Endothelial cell of umbilical vein (primary cell): ENCODE measurements at regions not wholly inside any gene's neighbourhood (a gene's known extent, or its start where the extent isn't known, plus 50 kb on each side); places are given as distances from the start of the nearest gene placed in this dataset.

Experiments used
- BruUV-seq: library from RNA; stranded (reverse); fragments of 400-500 nt; replicated peaks from 2 replicates; lab custom pipeline; 2021; lab: Mats Ljungman, UMichigan
- CTCF ChIA-PET: fragments of 300-600, 350-600 bp; sonication (Branson Sonifier 250); formaldehyde crosslinking; loops from one replicate; lab custom pipeline; 2021; ENCODE audit warnings: antibody characterized with exemption, inconsistent platforms; lab: Charles Lee
- POLR2A ChIA-PET: fragments of 300-600, 350-600 bp; sonication (Branson Sonifier 250); formaldehyde crosslinking; loops from one replicate; lab custom pipeline; 2021; ENCODE audit warnings: antibody characterized with exemption, inconsistent platforms; lab: Charles Lee
- DNase-seq: peaks from one replicate; pipeline ENCODE4 v3.0.0-alpha.2; 2011; ENCODE audit warnings: low read depth, low spot score
- FAIRE-seq: peaks from 2 replicates; lab custom pipeline; 2011; peaks lifted over from hg19 to GRCh38; lab: Jason Lieb, UNC
- H2AFZ ChIP-seq: 2 replicates; pipeline ENCODE4 v1.6.0; 2012; ENCODE audit warnings: low read depth, low read length, control low read depth, inconsistent platforms
- H3K27ac ChIP-seq: 2 replicates; pipeline ENCODE4 v1.5.1; 2011; ENCODE audit warnings: low read depth, mild to moderate bottlenecking, control low read depth, low read length, moderate library complexity; ENCODE audit not compliant: insufficient read depth
- H3K27me3 ChIP-seq, 2 experiments: 2 replicates each; pipeline versions ENCODE4 v1.6.0 to v1.6.1; 2011; ENCODE audit warnings: low read length in 2 of 2, mixed read lengths in 1 of 2; ENCODE audit not compliant: control insufficient read depth in 2 of 2, insufficient read depth in 2 of 2
- H3K36me3 ChIP-seq, 2 experiments: 2 replicates in 1 of 2; 3 replicates in 1 of 2; pipeline ENCODE4 v1.5.1; 2011; ENCODE audit warnings: low read length in 2 of 2, mild to moderate bottlenecking in 1 of 2, moderate library complexity in 1 of 2; ENCODE audit not compliant: control insufficient read depth in 2 of 2, insufficient read depth in 2 of 2; ENCODE audit errors: extremely low read depth in 1 of 2
- H3K4me1 ChIP-seq: 3 replicates; pipeline ENCODE4 v1.5.1; 2011; ENCODE audit warnings: mild to moderate bottlenecking, low read length; ENCODE audit not compliant: control insufficient read depth, insufficient read depth; ENCODE audit errors: extremely low read depth
- H3K4me2 ChIP-seq: 2 replicates; pipeline ENCODE4 v1.6.1; 2011; ENCODE audit warnings: low read length, control low read depth, mixed read lengths; ENCODE audit not compliant: insufficient read depth
- H3K4me3 ChIP-seq, 3 experiments: fragments of 200-600 bp in 1 of 3; sonication (generic), shearing (Covaris generic) in 1 of 3; replicated peaks in 1 of 3; 2 replicates each; pipeline ENCODE4 v1.5.1; 2011 to 2016; ENCODE audit warnings: control low read depth in 3 of 3, low read length in 3 of 3, mild to moderate bottlenecking in 2 of 3, inconsistent platforms in 1 of 3, low read depth in 1 of 3, moderate library complexity in 1 of 3; ENCODE audit not compliant: insufficient read depth in 1 of 3
- H3K79me2 ChIP-seq: 2 replicates; pipeline ENCODE4 v1.6.0; 2012; ENCODE audit warnings: low read length, inconsistent platforms; ENCODE audit not compliant: control insufficient read depth, insufficient read depth
- H3K9ac ChIP-seq: replicated peaks from 2 replicates; pipeline ENCODE3; 2011; ENCODE audit warnings: low read length, control low read depth; ENCODE audit not compliant: insufficient read depth; ENCODE audit errors: extremely low read depth
- H3K9me1 ChIP-seq: replicated peaks from 3 replicates; pipeline ENCODE4 v1.6.0; 2011; ENCODE audit warnings: mild to moderate bottlenecking, low read length; ENCODE audit not compliant: control insufficient read depth, insufficient read depth; ENCODE audit errors: extremely low read depth
- H3K9me3 ChIP-seq: replicated peaks from 2 replicates; pipeline ENCODE4 v1.5.1; 2012; ENCODE audit warnings: low read length, inconsistent platforms; ENCODE audit not compliant: control insufficient read depth, insufficient read depth
- H4K20me1 ChIP-seq: replicated peaks from 2 replicates; pipeline ENCODE3; 2011; ENCODE audit warnings: mild to moderate bottlenecking, low read length; ENCODE audit not compliant: control insufficient read depth, insufficient read depth; ENCODE audit errors: extremely low read depth
- FOS ChIP-seq: IDR thresholded peaks from 2 replicates; pipeline ENCODE4 v1.6.1; 2011; ENCODE audit warnings: mild to moderate bottlenecking, low read length, moderate library complexity, borderline replicate concordance; ENCODE audit not compliant: insufficient read depth
- MYC ChIP-seq: IDR thresholded peaks from one replicate; pipeline ENCODE4 v1.6.1; 2011; ENCODE audit warnings: mild to moderate bottlenecking, low read depth, low read length
- POLR2AphosphoS5 ChIP-seq: IDR thresholded peaks from 2 replicates; pipeline ENCODE4 v1.6.1; 2012; ENCODE audit warnings: low read depth, mild to moderate bottlenecking, control low read depth, low read length, moderate library complexity; ENCODE audit not compliant: insufficient read depth
- dilution Hi-C: fragments of 300-500 bp; cut with MboI; formaldehyde crosslinking; loops from one replicate; pipeline ENCODE4 v1.15.0; 2019; ENCODE audit warnings: low sequenced_read_pairs; ENCODE audit not compliant: extremely low pct_ligation_motif_present
- intact Hi-C: fragments of 100-400 bp; cut with micrococcal nuclease; formaldehyde crosslinking; loops from one replicate; pipeline ENCODE4 v1.10.0; 2022

DNA sequence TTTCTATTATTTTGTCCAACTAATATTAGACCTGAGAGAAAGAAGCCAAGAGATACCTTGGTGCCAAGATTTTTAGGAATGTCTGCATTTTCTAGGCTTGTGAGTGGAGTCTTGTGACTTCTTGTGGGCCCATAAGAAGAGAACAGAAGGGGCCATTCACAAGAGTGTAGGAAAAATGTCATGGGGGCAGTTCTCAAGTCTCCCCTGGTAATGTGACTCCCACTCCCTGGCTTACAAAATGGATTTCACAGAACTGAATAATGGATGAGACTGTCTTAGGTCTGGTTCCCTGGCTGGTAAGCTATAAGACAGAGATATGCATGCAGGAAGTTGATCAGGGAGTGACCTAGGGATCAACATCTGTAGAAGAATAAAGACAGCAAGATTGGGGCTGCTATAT, 181.3 kb downstream of the CBLN1 start:
- Histone ChIP-seq H4K20me1 (no peaks in the 10 kb centered on the region), H3K36me3 (no peaks in the 10 kb centered on the region), H2AFZ (no peak overlapping the region), H3K27ac (no peak overlapping the region), H3K9me3 (peaks cover 9% of the 10 kb centered on the region), H3K79me2 (no peaks in the 10 kb centered on the region), H3K4me1 (no peaks in the 10 kb centered on the region), H3K9me1 (no peaks in the 10 kb centered on the region), H3K27me3 (no peaks in the 10 kb centered on the region), H3K9ac (no peak overlapping the region), H3K4me2 (no peak overlapping the region), H3K4me3 (no peak overlapping the region)
- ChIA-PET POLR2A (no interaction called here), CTCF (no interaction called here)
- intact Hi-C loops: no loop called here
- TF ChIP-seq MYC (no peak), POLR2AphosphoS5 (no peak)
- no peak for DNase-seq
- FAIRE-seq: no peak
- no TSS peak for BruUV-seq
- dilution Hi-C loops: no loop called here

DNA sequence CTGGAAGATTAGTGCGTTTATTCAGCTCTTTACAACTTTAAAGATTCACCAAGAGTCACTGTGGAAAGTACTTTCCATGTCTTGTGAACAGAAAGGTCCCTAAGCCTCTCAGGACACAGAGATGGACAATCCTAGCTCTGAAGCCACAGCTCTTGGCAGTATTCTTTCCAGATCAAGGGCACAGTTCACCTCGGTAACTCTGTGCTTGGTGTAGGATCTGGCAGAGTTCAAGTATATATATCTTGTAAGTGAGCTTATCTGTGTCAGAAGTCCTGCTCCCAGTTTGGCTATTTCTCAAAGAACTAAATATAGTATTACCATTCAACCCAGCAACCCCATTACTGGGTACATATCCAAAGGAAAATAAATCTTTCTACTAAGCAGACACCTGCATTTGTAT, 183.7 kb downstream of the CBLN1 start:
- ChIA-PET CTCF (no interaction called here), POLR2A (no interaction called here)
- Histone ChIP-seq H3K27ac (no peak overlapping the region), H3K9me1 (no peaks in the 10 kb centered on the region), H4K20me1 (no peaks in the 10 kb centered on the region), H3K4me3 (no peak overlapping the region), H2AFZ (no peak overlapping the region), H3K79me2 (no peaks in the 10 kb centered on the region), H3K9ac (no peak overlapping the region), H3K9me3 (peaks cover 12% of the 10 kb centered on the region), H3K27me3 (no peaks in the 10 kb centered on the region), H3K4me2 (no peak overlapping the region), H3K4me1 (no peaks in the 10 kb centered on the region), H3K36me3 (no peaks in the 10 kb centered on the region)
- dilution Hi-C loops: no loop called here
- no TSS peak for BruUV-seq
- FAIRE-seq (no peak), DNase-seq (no peak)
- TF ChIP-seq FOS: no peak
- intact Hi-C loops: no loop called here
